ENCODE measurements at regions not wholly inside any gene's neighbourhood (a gene's known extent, or its start where the extent isn't known, plus 50 kb on each side); places are given as distances from the start of the nearest gene placed in this dataset.
"Not testable (repeated sequence)": the region's sequence is repeated elsewhere in the genome, so short reads cannot be mapped to it uniquely, and the experiment has no call there.

GRCh38 chr2:131635611-131636010, 107.9 kb downstream of the CCDC74A start:
- WGBS, 3 donors: 83 to 86% (median 85%) methylated on average over 9 of the region's 9 CpGs
- H3K27ac ChIP-seq (ENCODE audit: low read depth, low read length): no peak overlapping the region

DNA sequence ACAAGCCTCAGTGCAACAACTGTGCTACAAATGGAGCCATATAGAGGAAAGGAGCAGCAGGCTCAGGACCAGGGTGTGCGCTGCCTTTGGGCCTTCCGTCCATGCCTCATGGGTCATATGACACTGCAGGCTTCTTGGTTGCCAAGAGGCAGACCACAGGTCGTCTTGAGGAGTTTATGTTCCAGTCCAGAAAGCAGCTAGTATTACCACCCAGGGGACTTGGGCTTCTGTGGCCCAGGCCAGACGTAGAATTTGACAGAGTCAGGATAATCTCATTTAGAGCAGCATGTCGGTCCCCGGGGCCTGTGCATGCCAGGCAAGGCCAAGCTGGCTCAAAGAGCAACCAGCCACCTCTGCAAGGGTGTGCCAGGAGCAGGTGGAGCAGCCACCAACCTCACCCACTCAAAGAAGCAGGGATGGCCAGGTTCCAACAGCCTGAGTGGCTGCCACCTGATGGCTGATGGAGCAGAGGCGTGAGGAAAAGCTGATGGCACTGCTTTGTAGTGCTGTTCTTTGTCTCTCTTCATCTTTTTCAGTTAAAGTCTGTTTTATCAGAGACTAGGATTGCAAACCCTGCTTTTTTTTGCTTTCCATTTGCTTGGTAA, 109.1 kb downstream of the CCDC74A start:
- 75 to 82% (median 79%) methylated on average over 7 of the region's 7 CpGs for WGBS, 3 donors
- not testable (repeated sequence) for H3K27ac ChIP-seq (ENCODE audit: low read depth, low read length)

DNA sequence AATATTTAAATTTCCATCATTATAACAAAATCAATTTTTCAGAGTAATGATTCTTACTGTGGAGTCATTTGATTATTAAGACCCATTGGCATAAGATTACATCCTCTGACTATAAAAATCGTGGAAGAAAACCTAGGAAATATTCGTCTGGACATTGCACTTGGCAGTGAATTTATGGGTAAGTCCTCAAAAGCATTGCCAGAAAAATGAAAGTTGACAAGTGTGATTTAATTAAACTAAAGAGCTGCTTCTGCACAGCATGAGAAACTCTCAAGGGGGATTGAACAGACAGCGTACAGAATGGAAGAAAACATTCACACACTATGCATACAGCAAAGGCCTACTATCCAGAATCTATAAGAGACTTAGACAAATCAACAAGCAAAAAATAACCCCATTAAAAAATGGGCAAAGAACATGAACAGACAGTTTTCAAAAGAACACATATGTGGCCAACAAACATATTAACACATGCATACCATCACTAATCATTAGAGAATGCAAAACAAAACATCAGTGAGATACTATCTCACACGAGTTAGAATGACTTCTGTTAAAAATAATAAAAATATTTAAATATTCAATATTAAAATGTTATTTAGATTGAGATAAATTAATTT, 111.4 kb downstream of the CCDC74A start:
- 63 to 71% (median 68%) methylated on average over 4 of the region's 4 CpGs for WGBS, 3 donors
- not testable (repeated sequence) for H3K27ac ChIP-seq (ENCODE audit: low read depth, low read length)

GRCh38 chr2:131641414-131642206, 113.9 kb downstream of the CCDC74A start:
- 57 to 71% (median 59%) methylated on average over 3 of the region's 3 CpGs for WGBS, 3 donors
- H3K27ac ChIP-seq (ENCODE audit: low read depth, low read length): no peak overlapping the region

- 56 to 62% (median 58%) methylated on average over 3 of the region's 3 CpGs for WGBS, 3 donors
- not testable (repeated sequence) for H3K27ac ChIP-seq (ENCODE audit: low read depth, low read length)
These were observed 115.5 kb downstream of the CCDC74A start for GRCh38 chr2:131643180-131643579.

GRCh38 chr2:131645177-131645765, 117.6 kb downstream of the CCDC74A start:
- WGBS, 3 donors: 86 to 91% (median 89%) methylated on average over 14 of the region's 14 CpGs

DNA sequence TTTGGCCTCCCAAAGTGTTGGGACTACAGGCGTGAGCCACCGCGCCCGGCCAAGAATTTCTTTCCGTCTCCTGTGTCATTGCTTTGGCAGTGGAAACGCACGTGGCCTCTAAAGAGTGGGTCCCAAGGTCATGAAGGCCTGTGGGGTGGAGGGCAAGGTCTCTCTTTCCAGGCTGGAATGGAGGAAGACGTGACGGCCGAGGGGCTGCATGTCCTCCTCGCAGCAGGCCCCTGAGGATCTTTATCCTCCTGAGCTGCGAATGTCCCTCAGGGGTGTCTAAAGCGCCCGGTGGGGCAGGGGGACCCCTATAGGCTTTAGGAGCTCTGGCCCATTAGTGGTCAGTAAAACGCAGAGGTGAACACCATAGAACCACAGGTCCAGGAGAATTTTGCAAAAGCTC, 118.5 kb downstream of the CCDC74A start:
- 75 to 86% (median 83%) methylated on average over 15 of the region's 15 CpGs for WGBS, 3 donors
- H3K27ac ChIP-seq (ENCODE audit: low read depth, low read length): not testable (repeated sequence)

More at GRCh38 chr2:131645177-131645765, 117.6 kb downstream of the CCDC74A start:
- no peak overlapping the region for H3K27ac ChIP-seq (ENCODE audit: low read depth, low read length)

- WGBS, 3 donors: 16 to 51% (median 36%) methylated on average over 46 to 47 of the region's 47 CpGs
- H3K27ac ChIP-seq (ENCODE audit: low read depth, low read length): no peak overlapping the region
These were observed 119.1 kb downstream of the CCDC74A start for GRCh38 chr2:131646669-131647297.

- not testable (repeated sequence) for H3K27ac ChIP-seq (ENCODE audit: low read depth, low read length)
- WGBS, 3 donors: 60 to 69% (median 65%) methylated on average over 3 of the region's 3 CpGs
These were observed 120.9 kb downstream of the CCDC74A start for GRCh38 chr2:131648565-131648964.

DNA sequence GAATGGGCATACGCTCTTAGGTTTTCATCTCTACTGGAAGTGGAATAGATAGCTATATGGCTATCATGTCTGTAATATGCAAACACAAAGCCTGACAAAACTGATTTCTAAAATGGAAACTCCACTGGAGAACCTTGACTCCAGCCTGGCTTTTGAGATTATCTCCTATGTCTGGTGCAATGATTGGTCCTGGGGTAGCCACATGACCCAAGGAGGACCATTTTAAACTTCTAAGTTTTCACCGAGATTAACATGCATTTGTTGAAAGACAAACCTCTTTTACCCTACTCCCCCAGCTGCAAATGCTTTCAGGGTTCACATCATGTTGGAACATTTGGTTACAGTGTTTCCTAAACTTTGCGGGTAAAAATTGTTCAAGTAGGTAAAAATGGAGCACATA, 124.6 kb downstream of the CCDC74A start:
- 62 to 89% (median 84%) methylated on average over 3 of the region's 3 CpGs for WGBS, 3 donors
- not testable (repeated sequence) for H3K27ac ChIP-seq (ENCODE audit: low read depth, low read length)

DNA sequence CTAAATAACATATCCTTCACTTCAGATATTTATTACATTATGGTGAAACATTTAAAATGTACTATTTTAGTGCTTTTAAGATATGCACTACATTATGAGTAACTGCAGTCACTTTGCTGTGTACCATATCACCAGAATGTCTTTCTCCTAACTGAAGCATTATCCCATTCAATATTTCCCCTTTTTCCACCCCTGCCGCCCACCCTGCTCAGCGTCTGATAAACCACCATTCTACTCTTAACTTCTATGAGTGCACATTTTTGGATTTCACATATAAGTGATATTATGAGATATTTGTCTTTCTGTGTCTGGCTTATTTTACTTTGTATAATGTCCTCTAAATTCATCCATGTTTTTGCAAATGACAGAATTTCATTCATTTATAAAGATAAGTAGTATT, 126.4 kb downstream of the CCDC74A start:
- WGBS, 3 donors: 70 to 81% (median 79%) methylated on average over 2 of the region's 2 CpGs
- H3K27ac ChIP-seq (ENCODE audit: low read depth, low read length): not testable (repeated sequence)

- 91 to 92% (median 92%) methylated on average over 32 of the region's 32 CpGs for WGBS, 3 donors
- no peak overlapping the region for H3K27ac ChIP-seq (ENCODE audit: low read depth, low read length)
These were observed 129.3 kb downstream of the CCDC74A start for GRCh38 chr2:131656816-131657633.

DNA sequence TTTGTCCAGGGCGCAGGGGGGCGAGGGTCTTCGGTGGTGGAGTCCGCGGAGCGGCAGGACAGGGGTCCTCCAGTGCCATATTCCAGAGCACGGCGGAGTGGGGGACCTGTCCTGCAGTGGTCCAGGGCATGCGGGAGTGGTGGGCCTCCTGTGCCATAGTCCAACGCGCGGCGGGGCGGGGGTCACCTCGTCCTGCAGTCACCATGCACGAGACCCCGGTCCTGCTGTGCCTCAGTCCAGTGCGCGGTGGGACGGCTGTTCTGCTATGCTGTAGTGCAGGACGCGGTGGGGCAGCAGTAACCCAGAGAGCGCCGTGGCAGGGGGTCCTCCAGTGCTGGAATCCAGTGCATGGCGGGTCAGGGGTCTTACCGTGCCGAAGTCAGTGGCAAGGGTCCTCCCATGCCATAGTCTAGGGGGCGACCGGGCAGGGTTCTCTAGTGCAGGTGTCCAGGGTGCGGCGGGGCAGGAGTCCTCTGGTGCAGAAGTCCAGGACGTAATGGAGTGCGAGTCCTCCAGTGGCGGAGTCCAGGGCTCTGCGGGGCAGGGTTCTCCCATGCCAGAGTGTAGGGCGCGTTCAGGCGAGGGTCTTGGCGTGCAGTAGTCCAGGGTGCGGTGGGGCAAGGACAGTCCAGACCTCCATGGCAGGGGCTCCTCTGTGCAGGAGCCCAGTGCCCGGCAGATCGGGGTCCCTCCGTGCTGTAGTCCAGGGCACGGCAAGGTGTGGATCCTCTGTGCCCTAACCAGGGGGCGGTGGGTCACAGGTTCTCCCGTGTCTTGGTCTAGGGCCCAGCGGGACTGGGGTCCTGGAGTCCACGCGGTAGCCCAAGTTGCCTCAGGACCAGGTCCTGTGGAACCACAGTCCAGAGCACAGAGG, 130.4 kb downstream of the CCDC74A start:
- WGBS, 3 donors: 97% methylated on average over 49 of the region's 49 CpGs
- H3K27ac ChIP-seq (ENCODE audit: low read depth, low read length): no peak overlapping the region

DNA sequence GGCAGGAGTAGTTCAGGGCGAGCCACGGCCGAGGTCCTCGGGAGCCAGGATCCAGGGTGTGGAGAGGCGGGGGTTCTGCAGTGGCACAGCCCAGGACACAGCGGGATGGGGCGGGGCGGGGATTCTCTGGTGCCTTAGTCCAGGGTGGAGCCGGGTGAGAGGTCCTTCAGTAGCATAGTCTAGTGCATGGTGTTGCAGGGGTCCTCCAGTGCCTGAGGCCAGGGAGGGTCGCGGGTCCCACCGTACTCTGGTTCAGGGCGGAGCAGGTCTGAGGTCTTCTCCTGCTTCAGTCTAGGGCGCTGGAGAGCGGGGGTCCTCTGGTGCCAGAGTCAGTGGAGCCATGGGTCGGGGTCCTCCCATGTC, 131.1 kb downstream of the CCDC74A start:
- no peak overlapping the region for H3K27ac ChIP-seq (ENCODE audit: low read depth, low read length)
- 92 to 95% (median 94%) methylated on average over 15 to 16 of the region's 16 CpGs for whole genome bisulfite sequencing, 3 donors

DNA sequence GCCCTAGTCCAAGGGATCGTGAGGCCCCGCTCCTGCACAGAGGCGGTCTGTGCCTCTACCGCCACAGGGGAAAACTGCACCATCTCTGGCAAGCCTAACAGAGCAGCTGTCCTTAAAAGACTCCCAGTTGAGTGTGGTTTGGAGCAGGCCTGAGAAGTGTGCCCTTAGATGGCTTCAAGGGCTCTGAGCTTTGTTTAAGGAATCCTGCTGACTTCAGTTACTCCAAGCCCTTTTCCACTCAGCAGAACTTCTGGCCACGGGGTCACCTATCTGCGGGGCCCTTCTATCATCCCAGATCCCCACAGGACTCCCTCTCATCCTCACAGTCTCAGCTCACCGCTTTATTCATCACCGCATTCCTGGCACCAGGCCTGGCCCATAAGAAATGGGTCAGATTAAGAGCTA, 131.5 kb downstream of the CCDC74A start:
- no peak overlapping the region for H3K27ac ChIP-seq (ENCODE audit: low read depth, low read length)
- WGBS, 3 donors: 84 to 89% (median 86%) methylated on average over 8 of the region's 8 CpGs

GRCh38 chr2:131661101-131661782, 133.6 kb downstream of the CCDC74A start:
- H3K27ac ChIP-seq (ENCODE audit: low read depth, low read length): not testable (repeated sequence)
- 42 to 54% (median 53%) methylated on average over 8 of the region's 8 CpGs for WGBS, 3 donors
